ENCODE measurements at regions not wholly inside any gene's neighbourhood (a gene's known extent, or its start where the extent isn't known, plus 50 kb on each side); places are given as distances from the start of the nearest gene placed in this dataset.
A peak's percentile ranks its signal among the peaks of the same experiment; 100 is the strongest.

- DNase-seq (ENCODE audit: low read depth, low spot score), result peak; percentile 11
- in situ Hi-C loops (cut with HindIII; ENCODE audit: low pct_unique_long_range_greater_than_20kb, low sequenced_read_pairs), result no loop called here
Measured at GRCh38 chr12:42976620-42977019, 387.1 kb upstream of the PRICKLE1 start.

- no peak for DNase-seq (ENCODE audit: low read depth, low spot score)
- in situ Hi-C loops (cut with HindIII; ENCODE audit: low pct_unique_long_range_greater_than_20kb, low sequenced_read_pairs), result no loop called here
Measured at GRCh38 chr12:42976122-42976521, 386.6 kb upstream of the PRICKLE1 start.

GRCh38 chr12:42969355-42969754, 379.8 kb upstream of the PRICKLE1 start:
- no peak for DNase-seq (ENCODE audit: low read depth, low spot score)
- in situ Hi-C loops (cut with HindIII; ENCODE audit: low pct_unique_long_range_greater_than_20kb, low sequenced_read_pairs), result no loop called here

GRCh38 chr12:42968426-42968825, 378.9 kb upstream of the PRICKLE1 start:
- DNase-seq (ENCODE audit: low read depth, low spot score), result no peak
- in situ Hi-C loops (cut with HindIII; ENCODE audit: low pct_unique_long_range_greater_than_20kb, low sequenced_read_pairs), result no loop called here

GRCh38 chr12:42967850-42968249, 378.3 kb upstream of the PRICKLE1 start:
- no peak for DNase-seq (ENCODE audit: low read depth, low spot score)
- in situ Hi-C loops (cut with HindIII; ENCODE audit: low pct_unique_long_range_greater_than_20kb, low sequenced_read_pairs), result no loop called here

- DNase-seq (ENCODE audit: low read depth, low spot score), result no peak
- in situ Hi-C loops (cut with HindIII; ENCODE audit: low pct_unique_long_range_greater_than_20kb, low sequenced_read_pairs), result no loop called here
Measured at GRCh38 chr12:42963988-42964387, 374.4 kb upstream of the PRICKLE1 start.

GRCh38 chr12:42962384-42962783, 372.8 kb upstream of the PRICKLE1 start:
- in situ Hi-C loops (cut with HindIII; ENCODE audit: low pct_unique_long_range_greater_than_20kb, low sequenced_read_pairs), result no loop called here
- DNase-seq (ENCODE audit: low read depth, low spot score), result no peak

GRCh38 chr12:42961395-42961794, 371.8 kb upstream of the PRICKLE1 start:
- no peak for DNase-seq (ENCODE audit: low read depth, low spot score)

GRCh38 chr12:42960087-42960527, 370.6 kb upstream of the PRICKLE1 start:
- DNase-seq (ENCODE audit: low read depth, low spot score), result no peak
- in situ Hi-C loops (cut with HindIII; ENCODE audit: low pct_unique_long_range_greater_than_20kb, low sequenced_read_pairs), result no loop called here

More at GRCh38 chr12:42961395-42961794, 371.8 kb upstream of the PRICKLE1 start:
- in situ Hi-C loops (cut with HindIII; ENCODE audit: low pct_unique_long_range_greater_than_20kb, low sequenced_read_pairs), result no loop called here

GRCh38 chr12:42958291-42958674, 368.7 kb upstream of the PRICKLE1 start:
- in situ Hi-C loops (cut with HindIII; ENCODE audit: low pct_unique_long_range_greater_than_20kb, low sequenced_read_pairs), result no loop called here
- no peak for DNase-seq (ENCODE audit: low read depth, low spot score)

GRCh38 chr12:42957561-42958290, 368.2 kb upstream of the PRICKLE1 start:
- DNase-seq (ENCODE audit: low read depth, low spot score), result no peak
- in situ Hi-C loops (cut with HindIII; ENCODE audit: low pct_unique_long_range_greater_than_20kb, low sequenced_read_pairs), result no loop called here

GRCh38 chr12:42957136-42957535, 367.6 kb upstream of the PRICKLE1 start:
- in situ Hi-C loops (cut with HindIII; ENCODE audit: low pct_unique_long_range_greater_than_20kb, low sequenced_read_pairs), result no loop called here
- no peak for DNase-seq (ENCODE audit: low read depth, low spot score)

GRCh38 chr12:42953021-42953420, 363.5 kb upstream of the PRICKLE1 start:
- DNase-seq (ENCODE audit: low read depth, low spot score), result no peak
- in situ Hi-C loops (cut with HindIII; ENCODE audit: low pct_unique_long_range_greater_than_20kb, low sequenced_read_pairs), result no loop called here

GRCh38 chr12:42946871-42947381, 357.4 kb upstream of the PRICKLE1 start:
- no peak for DNase-seq (ENCODE audit: low read depth, low spot score)
- in situ Hi-C loops (cut with HindIII; ENCODE audit: low pct_unique_long_range_greater_than_20kb, low sequenced_read_pairs), result no loop called here

GRCh38 chr12:42945927-42946326, 356.4 kb upstream of the PRICKLE1 start:
- in situ Hi-C loops (cut with HindIII; ENCODE audit: low pct_unique_long_range_greater_than_20kb, low sequenced_read_pairs), result no loop called here
- DNase-seq (ENCODE audit: low read depth, low spot score), result no peak

- DNase-seq (ENCODE audit: low read depth, low spot score), result no peak
- in situ Hi-C loops (cut with HindIII; ENCODE audit: low pct_unique_long_range_greater_than_20kb, low sequenced_read_pairs), result no loop called here
Measured at GRCh38 chr12:42944516-42944915, 355.0 kb upstream of the PRICKLE1 start.

GRCh38 chr12:42936991-42937390, 347.4 kb upstream of the PRICKLE1 start:
- in situ Hi-C loops (cut with HindIII; ENCODE audit: low pct_unique_long_range_greater_than_20kb, low sequenced_read_pairs), result no loop called here

GRCh38 chr12:42936260-42936659, 346.7 kb upstream of the PRICKLE1 start:
- no peak for DNase-seq (ENCODE audit: low read depth, low spot score)
- in situ Hi-C loops (cut with HindIII; ENCODE audit: low pct_unique_long_range_greater_than_20kb, low sequenced_read_pairs), result no loop called here

More at GRCh38 chr12:42936991-42937390, 347.4 kb upstream of the PRICKLE1 start:
- no peak for DNase-seq (ENCODE audit: low read depth, low spot score)

- no peak for DNase-seq (ENCODE audit: low read depth, low spot score)
- in situ Hi-C loops (cut with HindIII; ENCODE audit: low pct_unique_long_range_greater_than_20kb, low sequenced_read_pairs), result no loop called here
Measured at GRCh38 chr12:42935756-42936155, 346.2 kb upstream of the PRICKLE1 start.
